GM19395 (cell line): ENCODE measurements at regions not wholly inside any gene's neighbourhood (a gene's known extent, or its start where the extent isn't known, plus 50 kb on each side); places are given as distances from the start of the nearest gene placed in this dataset.

Experiments used
- ATAC-seq: cut with Tn5 transposase; IDR thresholded peaks from one replicate; pipeline ENCODE4 v1.9.1; 2021; ENCODE audit warnings: mild to moderate bottlenecking, moderate library complexity; ENCODE audit not compliant: unreplicated experiment

- ATAC-seq = no peak
These were observed 1223.9 kb downstream of the BRD1 start for GRCh38 chr22:48603621-48604320.

- no peak for ATAC-seq
These were observed 1224.7 kb downstream of the BRD1 start for GRCh38 chr22:48602805-48603518.

- no peak for ATAC-seq
These were observed 1227.0 kb downstream of the BRD1 start for GRCh38 chr22:48600681-48601080.

GRCh38 chr22:48600171-48600570 lies 1227.5 kb downstream of the BRD1 start:
- ATAC-seq = no peak

- no peak for ATAC-seq
These were observed 1228.3 kb downstream of the BRD1 start for GRCh38 chr22:48599346-48599745.

GRCh38 chr22:48596111-48596850 lies 1231.4 kb downstream of the BRD1 start:
- no peak for ATAC-seq

GRCh38 chr22:48595511-48595905 lies 1232.2 kb downstream of the BRD1 start:
- ATAC-seq = no peak

- no peak for ATAC-seq
These were observed 1232.7 kb downstream of the BRD1 start for GRCh38 chr22:48594757-48595510.

GRCh38 chr22:48594016-48594756 lies 1233.5 kb downstream of the BRD1 start:
- ATAC-seq = no peak

GRCh38 chr22:48593551-48593950 lies 1234.1 kb downstream of the BRD1 start:
- ATAC-seq = no peak

GRCh38 chr22:48592931-48593330 lies 1234.7 kb downstream of the BRD1 start:
- ATAC-seq = no peak

GRCh38 chr22:48592488-48592887 lies 1235.2 kb downstream of the BRD1 start:
- ATAC-seq = no peak

- ATAC-seq = no peak
These were observed 1235.7 kb downstream of the BRD1 start for GRCh38 chr22:48592066-48592345.

GRCh38 chr22:48591286-48592065 lies 1236.2 kb downstream of the BRD1 start:
- no peak for ATAC-seq

GRCh38 chr22:48589901-48590300 lies 1237.8 kb downstream of the BRD1 start:
- ATAC-seq = no peak

- no peak for ATAC-seq
These were observed 1238.7 kb downstream of the BRD1 start for GRCh38 chr22:48588878-48589450.

GRCh38 chr22:48588151-48588877 lies 1239.4 kb downstream of the BRD1 start:
- no peak for ATAC-seq

GRCh38 chr22:48587236-48587865 lies 1240.3 kb downstream of the BRD1 start:
- no peak for ATAC-seq
